Midbrain (tissue), 1 donor: ENCODE measurements at regions not wholly inside any gene's neighbourhood (a gene's known extent, or its start where the extent isn't known, plus 50 kb on each side); places are given as distances from the start of the nearest gene placed in this dataset.
"Not testable (repeated sequence)": the region's sequence is repeated elsewhere in the genome, so short reads cannot be mapped to it uniquely, and the experiment has no call there.

Source experiments
- DNase-seq: peaks from one replicate; lab custom pipeline; 2025; lab: John Stamatoyannopoulos, UW

DNA sequence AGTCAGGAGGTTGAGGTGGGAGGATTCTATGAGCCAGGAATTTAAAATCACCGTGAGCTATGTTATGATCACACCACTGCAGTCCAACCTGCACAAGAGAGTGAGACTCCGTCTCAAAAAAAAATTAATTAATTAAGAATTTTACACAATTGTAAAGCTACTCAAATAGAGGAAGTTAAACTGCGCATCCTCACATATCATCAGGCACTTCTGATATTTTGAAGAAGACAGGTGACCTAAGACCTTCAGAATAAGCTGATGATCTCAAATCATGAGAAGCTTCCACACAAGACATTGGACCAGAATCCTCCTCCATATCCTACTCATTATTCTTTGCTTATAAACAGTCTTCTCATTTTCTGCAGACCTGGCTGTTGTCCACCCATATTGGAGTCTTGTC lies 800.9 kb downstream of the TMEM121 start:
- no peak for DNase-seq

GRCh38 chr14:106327702-106328353 lies 801.4 kb downstream of the TMEM121 start:
- not testable (repeated sequence) for DNase-seq

GRCh38 chr14:106329243-106329642 lies 802.9 kb downstream of the TMEM121 start:
- not testable (repeated sequence) for DNase-seq

- DNase-seq = not testable (repeated sequence)
Measured at GRCh38 chr14:106329987-106330774, 803.8 kb downstream of the TMEM121 start.

GRCh38 chr14:106334428-106335109 lies 808.2 kb downstream of the TMEM121 start:
- not testable (repeated sequence) for DNase-seq

DNA sequence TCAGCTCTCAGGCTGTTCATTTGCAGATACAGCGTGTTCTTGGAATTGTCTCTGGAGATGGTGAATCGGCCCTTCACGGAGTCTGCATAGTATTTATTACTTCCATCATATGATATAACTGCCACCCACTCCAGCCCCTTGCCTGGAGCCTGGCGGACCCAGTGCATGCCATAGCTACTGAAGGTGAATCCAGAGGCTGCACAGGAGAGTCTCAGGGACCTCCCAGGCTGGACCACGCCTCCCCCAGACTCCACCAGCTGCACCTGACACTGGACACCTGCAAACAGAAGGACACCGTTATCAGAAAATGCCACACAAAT lies 808.7 kb downstream of the TMEM121 start:
- not testable (repeated sequence) for DNase-seq

DNA sequence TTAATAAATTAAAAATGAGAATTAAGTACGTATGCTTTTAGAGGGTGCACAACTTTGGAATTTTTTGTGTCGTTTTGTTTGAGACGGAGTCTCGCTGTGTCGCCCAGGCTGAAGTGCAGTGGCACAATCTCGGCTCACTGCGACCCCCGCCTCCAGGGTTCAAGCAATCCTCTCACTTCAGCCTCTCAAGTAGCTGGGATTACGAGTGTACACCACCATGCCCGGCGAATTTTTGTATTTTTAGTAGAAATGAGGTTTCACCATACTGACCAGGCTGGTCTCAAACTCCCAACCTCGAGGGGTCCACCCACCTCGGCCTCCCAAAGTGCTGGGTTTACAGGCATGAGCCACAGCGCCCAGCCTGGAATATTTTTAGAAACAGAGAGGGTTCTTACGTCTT lies 812.4 kb downstream of the TMEM121 start:
- DNase-seq = not testable (repeated sequence)

DNA sequence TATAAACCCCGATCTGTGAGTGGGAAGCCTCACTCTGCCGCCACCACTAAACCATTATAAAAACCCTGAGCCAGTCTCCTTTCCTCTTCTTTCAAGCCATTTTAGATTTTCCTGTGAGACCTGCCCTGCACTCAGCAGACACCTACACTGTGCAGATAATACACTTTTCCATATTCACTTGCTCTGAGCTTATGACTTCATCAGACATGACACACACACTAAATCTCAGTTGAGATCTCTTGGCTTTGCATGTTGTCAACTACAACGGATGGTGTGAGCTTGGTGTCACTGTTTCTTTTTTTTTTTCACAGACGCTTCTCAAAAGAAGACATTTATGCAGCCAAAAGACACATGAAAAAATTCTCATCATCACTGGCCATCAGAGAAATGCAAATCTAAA lies 814.3 kb downstream of the TMEM121 start:
- not testable (repeated sequence) for DNase-seq

- not testable (repeated sequence) for DNase-seq
Measured at GRCh38 chr14:106341161-106341560, 814.8 kb downstream of the TMEM121 start.

DNA sequence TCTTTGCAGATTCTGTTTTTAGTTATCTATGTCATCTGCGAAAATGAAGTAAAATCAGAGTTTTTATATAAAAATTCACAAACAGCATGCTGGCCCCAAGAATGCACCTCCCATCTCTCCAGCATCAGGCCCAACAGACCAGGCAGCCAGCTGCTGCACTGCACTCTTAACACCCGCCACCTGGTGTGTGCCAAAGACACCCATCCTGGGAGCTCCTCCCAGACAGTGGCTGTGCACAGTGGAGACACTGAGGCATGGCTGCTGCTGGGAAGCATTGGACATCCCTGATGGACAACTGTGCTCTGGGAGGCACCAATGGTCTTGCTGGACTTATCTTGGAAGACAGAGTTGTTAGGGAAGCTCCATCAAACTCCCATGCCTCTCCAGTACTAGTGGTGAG lies 817.2 kb downstream of the TMEM121 start:
- no peak for DNase-seq

- not testable (repeated sequence) for DNase-seq
Measured at GRCh38 chr14:106344065-106344614, 817.8 kb downstream of the TMEM121 start.

- DNase-seq = not testable (repeated sequence)
Measured at GRCh38 chr14:106344791-106345479, 818.6 kb downstream of the TMEM121 start.

GRCh38 chr14:106346084-106346483 lies 819.7 kb downstream of the TMEM121 start:
- no peak for DNase-seq

DNA sequence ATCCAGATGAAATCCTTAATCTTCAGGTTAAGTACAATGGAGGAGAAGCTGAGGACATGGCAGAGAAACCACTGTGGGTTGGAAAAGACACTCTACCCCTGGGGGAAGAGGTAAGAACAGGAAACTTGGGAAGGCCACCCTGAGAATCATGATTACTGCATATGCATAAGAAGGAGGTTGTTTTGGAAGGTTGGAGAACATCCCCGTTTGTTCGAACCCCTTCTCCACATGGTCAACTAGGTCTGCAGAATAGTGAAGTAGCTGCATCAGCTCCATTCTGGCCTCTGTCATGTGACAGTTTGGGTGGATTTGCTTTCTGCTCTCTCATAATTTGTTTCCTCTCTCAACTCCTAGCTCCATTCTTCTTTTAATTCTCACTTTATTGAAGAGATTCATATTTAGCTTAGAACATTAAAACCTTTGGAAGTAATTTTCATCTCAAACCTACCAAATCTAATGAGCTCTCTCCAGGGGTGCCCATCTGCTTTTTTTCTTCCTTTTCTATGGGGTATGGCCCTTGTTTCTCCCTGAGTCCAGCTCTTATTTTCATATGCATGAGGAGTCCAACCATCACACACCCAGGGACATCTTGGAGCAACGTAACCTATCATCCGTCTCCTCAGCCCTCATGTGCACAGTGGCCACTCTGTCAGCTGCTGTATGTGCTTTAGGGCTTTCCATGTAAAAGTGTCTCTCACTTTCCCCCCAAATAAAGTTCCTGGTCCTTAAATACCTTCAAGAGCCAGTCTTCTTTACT lies 820.3 kb downstream of the TMEM121 start:
- DNase-seq = no peak

DNA sequence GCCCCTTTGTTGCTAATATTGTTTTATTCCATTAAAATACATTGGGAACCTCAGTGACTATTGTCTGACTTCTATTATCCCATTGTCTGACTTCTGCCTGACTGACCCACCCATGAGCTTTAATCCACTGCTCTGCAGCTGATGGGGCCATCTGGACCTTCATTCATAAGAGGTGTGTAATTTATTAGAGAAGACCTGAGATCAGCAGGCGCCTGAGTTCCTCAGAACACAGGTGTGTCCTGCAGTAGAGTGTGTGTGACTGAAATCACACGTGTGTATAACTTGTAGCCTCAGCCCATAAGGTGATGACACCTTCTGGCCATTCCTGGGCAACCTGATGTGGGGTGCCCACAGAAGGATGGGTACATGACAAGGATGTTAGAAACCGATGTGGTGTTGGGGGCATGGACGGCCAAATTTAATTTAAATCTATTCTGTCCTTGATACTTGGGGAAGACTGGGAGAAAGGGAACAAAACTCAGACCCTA lies 821.0 kb downstream of the TMEM121 start:
- no peak for DNase-seq

DNA sequence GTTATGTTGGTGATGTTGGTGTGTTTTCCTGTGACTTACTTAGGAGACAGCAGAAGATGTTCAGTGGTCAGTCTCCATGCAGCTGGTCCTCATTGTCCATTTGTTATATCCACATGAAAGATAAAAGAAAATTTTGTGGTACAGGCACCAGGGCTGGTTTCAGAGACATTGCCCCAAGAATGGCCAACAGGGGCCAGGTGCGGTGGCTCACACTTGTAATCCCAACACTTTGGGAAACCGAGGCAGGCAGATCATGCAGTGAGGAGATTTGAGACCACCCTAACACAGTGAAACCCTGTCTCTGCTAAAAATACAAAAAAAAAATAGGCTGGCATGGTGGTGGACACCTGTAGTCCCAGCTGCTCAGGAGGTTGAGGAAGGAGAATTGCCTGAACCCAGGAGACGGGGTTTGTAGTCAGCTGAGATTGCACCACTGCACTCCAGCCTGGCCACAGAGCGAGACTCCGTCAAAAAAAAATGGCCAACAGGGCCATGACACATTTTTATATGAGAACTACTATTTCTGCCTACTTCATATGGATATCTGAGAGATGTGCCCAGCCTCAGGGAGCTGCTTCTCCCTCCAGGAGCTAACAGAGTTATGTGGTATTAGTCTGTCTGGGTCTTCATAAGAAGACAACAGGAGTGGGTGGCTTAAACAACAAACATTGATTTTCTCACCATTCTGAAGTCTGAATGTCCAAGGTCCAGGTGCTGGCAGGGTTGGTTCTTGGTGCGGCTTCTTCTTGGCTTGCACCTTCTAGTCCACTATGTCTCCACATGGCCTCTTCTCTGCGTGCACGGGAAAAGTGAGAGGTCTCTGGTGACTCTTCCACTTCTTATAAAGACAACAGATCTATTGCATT lies 821.7 kb downstream of the TMEM121 start:
- DNase-seq = no peak

GRCh38 chr14:106348873-106349540 lies 822.6 kb downstream of the TMEM121 start:
- not testable (repeated sequence) for DNase-seq

DNA sequence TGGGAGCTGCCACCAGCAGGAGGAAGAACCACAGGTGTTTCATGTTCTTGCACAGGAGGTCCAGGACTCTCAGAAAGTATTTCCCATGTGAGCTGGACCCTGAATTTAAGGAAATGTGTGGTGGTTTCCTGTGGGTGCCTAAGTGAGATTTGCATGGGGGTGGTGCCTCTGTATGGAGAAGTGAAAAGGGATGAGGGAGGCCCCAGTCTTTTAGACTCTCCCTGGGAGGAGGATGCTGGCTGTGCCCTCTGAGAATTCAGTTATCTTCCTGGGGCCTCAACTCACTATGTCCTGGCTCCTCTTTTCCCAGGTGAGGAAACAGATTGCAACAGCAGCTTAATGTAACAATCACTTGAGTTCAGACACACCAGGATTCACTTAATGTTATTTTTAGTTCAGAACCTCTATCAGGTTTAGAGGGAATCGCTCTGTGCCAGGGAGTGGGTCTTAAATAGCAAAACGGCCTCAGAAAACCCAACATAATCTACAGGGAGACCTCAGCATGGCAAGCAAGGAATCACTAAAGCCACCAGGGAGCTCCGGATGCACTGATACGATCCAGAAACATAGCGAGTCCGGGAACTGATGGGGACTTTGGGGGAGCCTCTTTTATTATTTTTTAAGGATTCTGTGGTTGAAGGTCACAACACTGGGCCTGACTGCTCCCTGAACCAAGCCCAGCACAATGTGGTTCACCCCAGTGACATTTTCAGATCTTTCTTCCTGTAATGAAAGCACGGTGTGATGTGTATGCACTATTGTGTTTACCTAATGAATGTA lies 823.5 kb downstream of the TMEM121 start:
- DNase-seq = not testable (repeated sequence)
